Keratinocyte (primary cell): ENCODE measurements at regions not wholly inside any gene's neighbourhood (a gene's known extent, or its start where the extent isn't known, plus 50 kb on each side); places are given as distances from the start of the nearest gene placed in this dataset.

Source experiments
- DNase-seq: peaks from one replicate; pipeline ENCODE4 v3.0.0-alpha.2; 2011; ENCODE audit warnings: low read depth, missing footprints, low spot score
- FAIRE-seq: peaks from 2 replicates; lab custom pipeline; 2011; peaks lifted over from hg19 to GRCh38; lab: Jason Lieb, UNC
- H2AFZ ChIP-seq: 2 replicates; pipeline ENCODE4 v1.6.0; 2012; ENCODE audit warnings: low read length, control low read depth, inconsistent platforms; ENCODE audit not compliant: control insufficient read depth
- H3K27ac ChIP-seq: 2 replicates; pipeline ENCODE4 v1.5.1; 2011; ENCODE audit warnings: low read length; ENCODE audit not compliant: control insufficient read depth, insufficient read depth
- H3K27me3 ChIP-seq: 3 replicates; pipeline ENCODE4 v1.6.0; 2011; ENCODE audit warnings: low read length; ENCODE audit not compliant: control insufficient read depth, insufficient read depth; ENCODE audit errors: extremely low read depth
- H3K36me3 ChIP-seq, 2 experiments: 2 replicates in 1 of 2; 3 replicates in 1 of 2; pipeline ENCODE4 v1.5.1; 2011; ENCODE audit warnings: low read length in 2 of 2, mild to moderate bottlenecking in 1 of 2; ENCODE audit not compliant: control insufficient read depth in 2 of 2, insufficient read depth in 2 of 2; ENCODE audit errors: extremely low read depth in 1 of 2
- H3K4me1 ChIP-seq: 3 replicates; pipeline ENCODE4 v1.5.1; 2011; ENCODE audit warnings: low read length; ENCODE audit not compliant: control insufficient read depth, insufficient read depth; ENCODE audit errors: extremely low read depth
- H3K4me2 ChIP-seq: 3 replicates; pipeline ENCODE4 v1.6.0; 2011; ENCODE audit warnings: low read depth, low read length; ENCODE audit not compliant: control insufficient read depth, insufficient read depth; ENCODE audit errors: extremely low read depth
- H3K4me3 ChIP-seq, 3 experiments: fragments of 200-600 bp in 1 of 3; sonication (generic) in 1 of 3; 2 replicates in 2 of 3; 3 replicates in 1 of 3; pipeline ENCODE4 v1.5.1; 2011 to 2016; ENCODE audit warnings: low read length in 3 of 3, mild to moderate bottlenecking in 3 of 3, control low read depth in 2 of 3, inconsistent platforms in 1 of 3, low read depth in 1 of 3, mixed read lengths in 1 of 3, mixed run types in 1 of 3, moderate library complexity in 1 of 3; ENCODE audit not compliant: control insufficient read depth in 2 of 3, insufficient read depth in 2 of 3; ENCODE audit errors: extremely low read depth in 1 of 3
- H3K79me2 ChIP-seq: 2 replicates; pipeline ENCODE4 v1.6.0; 2012; ENCODE audit warnings: low read length; ENCODE audit not compliant: control insufficient read depth, insufficient read depth
- H3K9ac ChIP-seq: 3 replicates; pipeline ENCODE4 v1.6.0; 2011; ENCODE audit warnings: low read length; ENCODE audit not compliant: control insufficient read depth, insufficient read depth; ENCODE audit errors: extremely low read depth
- H3K9me1 ChIP-seq: 3 replicates; pipeline ENCODE4 v1.6.0; 2011; ENCODE audit warnings: low read length; ENCODE audit not compliant: control insufficient read depth, insufficient read depth; ENCODE audit errors: extremely low read depth
- H3K9me3 ChIP-seq: 2 replicates; pipeline ENCODE4 v1.5.1; 2012; ENCODE audit warnings: low read depth, low read length; ENCODE audit not compliant: control insufficient read depth
- H4K20me1 ChIP-seq: 3 replicates; pipeline ENCODE4 v1.6.0; 2011; ENCODE audit warnings: low read length; ENCODE audit not compliant: control insufficient read depth, insufficient read depth; ENCODE audit errors: extremely low read depth
- CTCF ChIP-seq, 3 experiments: IDR thresholded peaks in 1 of 3; conservative IDR thresholded peaks in 1 of 3; optimal IDR thresholded peaks in 1 of 3; 2 replicates in 2 of 3; 3 replicates in 1 of 3; pipeline versions ENCODE3 to v1.5.1; 2011; ENCODE audit warnings: low read length in 3 of 3, mild to moderate bottlenecking in 3 of 3, moderate library complexity in 2 of 3, control low read depth in 1 of 3, inconsistent platforms in 1 of 3; ENCODE audit not compliant: insufficient read depth in 2 of 3; ENCODE audit errors: extremely low read depth in 1 of 3
- EZH2 ChIP-seq: IDR thresholded peaks from one replicate; pipeline ENCODE4 v1.6.1; 2012; ENCODE audit warnings: inconsistent platforms, mild to moderate bottlenecking, low read length, moderate library complexity
- dilution Hi-C: fragments of 300-500 bp; cut with MboI; formaldehyde crosslinking; loops from one replicate; pipeline ENCODE4 v1.7.0; 2020; ENCODE audit warnings: low sequenced_read_pairs; ENCODE audit not compliant: extremely low pct_ligation_motif_present

GRCh38 chr18:11504962-11505361, 104.4 kb upstream of the SLC35G4 start:
- Histone ChIP-seq H3K27ac (no peak overlapping the region), H3K79me2 (no peaks in the 10 kb centered on the region), H3K9me3 (no peaks in the 10 kb centered on the region), H3K9ac (no peak overlapping the region), H3K4me3 (no peak overlapping the region), H2AFZ (no peak overlapping the region), H3K4me2 (no peak overlapping the region), H3K4me1 (peaks cover 10% of the 10 kb centered on the region), H3K36me3 (no peaks in the 10 kb centered on the region), H3K9me1 (no peaks in the 10 kb centered on the region), H4K20me1 (no peaks in the 10 kb centered on the region), H3K27me3 (peaks cover 4% of the 10 kb centered on the region)
- DNase-seq (no peak), FAIRE-seq (no peak)
- no peak for TF ChIP-seq EZH2
- TF ChIP-seq CTCF (optimal IDR thresholded peaks at IDR 0.05 in 1 of 3, IDR thresholded peaks at IDR 0.05 in 1 of 3, conservative IDR thresholded peaks at IDR 0.05 in 1 of 3; ENCODE audit: extremely low read depth in 1 of 3, insufficient read depth in 2 of 3, low read length in 3 of 3) = no peak
- dilution Hi-C loops = no loop called here

GRCh38 chr18:11502368-11502767, 107.0 kb upstream of the SLC35G4 start:
- no peak overlapping the region for H3K4me2 ChIP-seq
- peaks cover 14% of the 10 kb centered on the region for H3K4me1 ChIP-seq
- no peak overlapping the region for H3K9ac ChIP-seq
- no peak overlapping the region for H2AFZ ChIP-seq
- dilution Hi-C loops = no loop called here
- no peak overlapping the region for H3K27ac ChIP-seq
- no peaks in the 10 kb centered on the region for H4K20me1 ChIP-seq
- H3K4me3 ChIP-seq = no peak overlapping the region
- TF ChIP-seq EZH2 (no peak), CTCF (optimal IDR thresholded peaks at IDR 0.05 in 1 of 3, IDR thresholded peaks at IDR 0.05 in 1 of 3, conservative IDR thresholded peaks at IDR 0.05 in 1 of 3; ENCODE audit: extremely low read depth in 1 of 3, insufficient read depth in 2 of 3, low read length in 3 of 3) (no peak)
- no peaks in the 10 kb centered on the region for H3K9me3 ChIP-seq
- H3K9me1 ChIP-seq = no peaks in the 10 kb centered on the region
- no peaks in the 10 kb centered on the region for H3K36me3 ChIP-seq
- DNase-seq (no peak), FAIRE-seq (no peak)
- peaks cover 4% of the 10 kb centered on the region for H3K27me3 ChIP-seq
- H3K79me2 ChIP-seq = no peaks in the 10 kb centered on the region
